Right atrium auricular region (tissue), 2 donors: ENCODE measurements at regions not wholly inside any gene's neighbourhood (a gene's known extent, or its start where the extent isn't known, plus 50 kb on each side); places are given as distances from the start of the nearest gene placed in this dataset.

Source experiments
- DNase-seq: peaks from one replicate; pipeline ENCODE4 v3.0.0-alpha.2; 2019; ENCODE audit warnings: low spot score
- H3K27ac ChIP-seq, 2 donors: fragments of 200-600 bp; sonication (generic); 1 replicate in 1 of 2; 2 replicates in 1 of 2; pipeline ENCODE4 v1.5.1; 2016 to 2019
- H3K27me3 ChIP-seq, 2 donors: fragments of 200-600 bp; sonication (generic); one replicate each; pipeline versions ENCODE4 v1.5.1 to v1.6.0; 2017 to 2019
- H3K36me3 ChIP-seq: fragments of 200-600 bp; sonication (generic); one replicate; pipeline ENCODE4 v1.5.1; 2016
- H3K4me1 ChIP-seq, 2 donors: fragments of 200-600 bp; sonication (generic); one replicate each; pipeline versions ENCODE4 v1.5.1 to v1.6.0; 2017 to 2019
- H3K4me3 ChIP-seq, 2 donors: fragments of 200-600 bp; sonication (generic); 1 replicate in 1 of 2; 2 replicates in 1 of 2; pipeline ENCODE4 v1.5.1; 2017 to 2019; ENCODE audit warnings: mild to moderate bottlenecking in 1 of 2, moderate library complexity in 1 of 2
- H3K9me3 ChIP-seq, 2 donors: fragments of 200-600 bp; sonication (generic); one replicate each; pipeline ENCODE4 v1.5.1; 2019
- CTCF ChIP-seq, 2 donors: fragments of 200-600 bp; sonication (generic); IDR thresholded peaks; one replicate each; pipeline ENCODE4 v1.5.1; 2019; ENCODE audit warnings: antibody characterized with exemption in 2 of 2

GRCh38 chr5:24749701-24750100, 104.9 kb upstream of the CDH10 start:
- no peak for TF ChIP-seq CTCF (IDR thresholded peaks at IDR 0.05)
- Histone ChIP-seq H3K36me3 (no peaks in the 10 kb centered on the region), H3K27me3 (no peaks in the 10 kb centered on the region), H3K27ac (no peak overlapping the region), H3K9me3 (no peaks in the 10 kb centered on the region), H3K4me3 (no peak overlapping the region), H3K4me1 (no peaks in the 10 kb centered on the region)
- DNase-seq, result no peak

- Histone ChIP-seq H3K36me3 (no peaks in the 10 kb centered on the region), H3K4me3 (no peak overlapping the region), H3K27me3 (no peaks in the 10 kb centered on the region), H3K27ac (no peak overlapping the region), H3K9me3 (no peaks in the 10 kb centered on the region), H3K4me1 (no peaks in the 10 kb centered on the region)
- no peak for DNase-seq
- no peak for TF ChIP-seq CTCF (IDR thresholded peaks at IDR 0.05)
Measured at GRCh38 chr5:24747327-24747726, 102.5 kb upstream of the CDH10 start.

- no peaks in the 10 kb centered on the region for H3K36me3 ChIP-seq
- no peaks in the 10 kb centered on the region for H3K9me3 ChIP-seq
- H3K27me3 ChIP-seq, result no peaks in the 10 kb centered on the region
- H3K27ac ChIP-seq, result no peak overlapping the region
- no peak for DNase-seq
- H3K4me1 ChIP-seq, result no peaks in the 10 kb centered on the region
- no peak overlapping the region for H3K4me3 ChIP-seq
- no peak for TF ChIP-seq CTCF (IDR thresholded peaks at IDR 0.05)
Measured at GRCh38 chr5:24742334-24742733, 97.6 kb upstream of the CDH10 start.

- Histone ChIP-seq H3K27ac (no peak overlapping the region), H3K9me3 (no peaks in the 10 kb centered on the region), H3K27me3 (no peaks in the 10 kb centered on the region), H3K4me3 (no peak overlapping the region), H3K36me3 (no peaks in the 10 kb centered on the region), H3K4me1 (no peaks in the 10 kb centered on the region)
- no peak for DNase-seq
- no peak for TF ChIP-seq CTCF (IDR thresholded peaks at IDR 0.05)
Measured at GRCh38 chr5:24737163-24737562, 92.4 kb upstream of the CDH10 start.

- H3K4me3 ChIP-seq, result no peak overlapping the region
- DNase-seq, result no peak
- H3K36me3 ChIP-seq, result no peaks in the 10 kb centered on the region
- H3K27ac ChIP-seq, result no peak overlapping the region
- no peaks in the 10 kb centered on the region for H3K9me3 ChIP-seq
- no peak for TF ChIP-seq CTCF (IDR thresholded peaks at IDR 0.05)
- H3K27me3 ChIP-seq, result no peaks in the 10 kb centered on the region
- H3K4me1 ChIP-seq, result no peaks in the 10 kb centered on the region
Measured at GRCh38 chr5:24735284-24735683, 90.5 kb upstream of the CDH10 start.

- H3K9me3 ChIP-seq, result no peaks in the 10 kb centered on the region
Measured at GRCh38 chr5:24732184-24732583, 87.4 kb upstream of the CDH10 start.

More at GRCh38 chr5:24732184-24732583, 87.4 kb upstream of the CDH10 start:
- no peaks in the 10 kb centered on the region for H3K27me3 ChIP-seq
- H3K36me3 ChIP-seq, result no peaks in the 10 kb centered on the region
- H3K27ac ChIP-seq, result no peak overlapping the region
- H3K4me3 ChIP-seq, result no peak overlapping the region
- no peaks in the 10 kb centered on the region for H3K4me1 ChIP-seq
- DNase-seq, result no peak
- TF ChIP-seq CTCF (IDR thresholded peaks at IDR 0.05), result no peak
